GM12878 (cell line): ENCODE measurements at regions not wholly inside any gene's neighbourhood (a gene's known extent, or its start where the extent isn't known, plus 50 kb on each side); places are given as distances from the start of the nearest gene placed in this dataset.

Experiments
- HDAC2 ChIP-seq: fragments of 200-600 bp; sonication (generic); IDR thresholded peaks from 2 replicates; pipeline ENCODE4 v1.6.1; 2017
- TF ChIP-seq, protein P1 (sequence below), 3 experiments: IDR thresholded peaks in 2 of 3; conservative IDR thresholded peaks in 1 of 3; 2 replicates each; pipeline ENCODE4 v1.5.1; 2011; ENCODE audit warnings: low read depth in 3 of 3, low read length in 3 of 3, mild to moderate bottlenecking in 3 of 3, control low read depth in 2 of 3, moderate library complexity in 2 of 3, inconsistent platforms in 1 of 3, mixed read lengths in 1 of 3; ENCODE audit not compliant: control insufficient read depth in 2 of 3, insufficient read depth in 1 of 3; ENCODE audit errors: extremely low read depth in 1 of 3
- TF ChIP-seq, protein P2 (sequence below): IDR thresholded peaks from 2 replicates; pipeline ENCODE4 v1.6.1; 2011; ENCODE audit warnings: borderline replicate concordance, low read depth, mild to moderate bottlenecking, moderate library complexity, low read length; ENCODE audit not compliant: insufficient read depth, poor library complexity, severe bottlenecking

- TF ChIP-seq, protein P1, sequence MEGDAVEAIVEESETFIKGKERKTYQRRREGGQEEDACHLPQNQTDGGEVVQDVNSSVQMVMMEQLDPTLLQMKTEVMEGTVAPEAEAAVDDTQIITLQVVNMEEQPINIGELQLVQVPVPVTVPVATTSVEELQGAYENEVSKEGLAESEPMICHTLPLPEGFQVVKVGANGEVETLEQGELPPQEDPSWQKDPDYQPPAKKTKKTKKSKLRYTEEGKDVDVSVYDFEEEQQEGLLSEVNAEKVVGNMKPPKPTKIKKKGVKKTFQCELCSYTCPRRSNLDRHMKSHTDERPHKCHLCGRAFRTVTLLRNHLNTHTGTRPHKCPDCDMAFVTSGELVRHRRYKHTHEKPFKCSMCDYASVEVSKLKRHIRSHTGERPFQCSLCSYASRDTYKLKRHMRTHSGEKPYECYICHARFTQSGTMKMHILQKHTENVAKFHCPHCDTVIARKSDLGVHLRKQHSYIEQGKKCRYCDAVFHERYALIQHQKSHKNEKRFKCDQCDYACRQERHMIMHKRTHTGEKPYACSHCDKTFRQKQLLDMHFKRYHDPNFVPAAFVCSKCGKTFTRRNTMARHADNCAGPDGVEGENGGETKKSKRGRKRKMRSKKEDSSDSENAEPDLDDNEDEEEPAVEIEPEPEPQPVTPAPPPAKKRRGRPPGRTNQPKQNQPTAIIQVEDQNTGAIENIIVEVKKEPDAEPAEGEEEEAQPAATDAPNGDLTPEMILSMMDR (IDR thresholded peaks at IDR 0.05 in 2 of 3, conservative IDR thresholded peaks at IDR 0.05 in 1 of 3; ENCODE audit: control insufficient read depth in 2 of 3, extremely low read depth in 1 of 3, insufficient read depth in 1 of 3, low read depth in 3 of 3, low read length in 3 of 3): no peak
- no peak for TF ChIP-seq HDAC2
- TF ChIP-seq, protein P2, sequence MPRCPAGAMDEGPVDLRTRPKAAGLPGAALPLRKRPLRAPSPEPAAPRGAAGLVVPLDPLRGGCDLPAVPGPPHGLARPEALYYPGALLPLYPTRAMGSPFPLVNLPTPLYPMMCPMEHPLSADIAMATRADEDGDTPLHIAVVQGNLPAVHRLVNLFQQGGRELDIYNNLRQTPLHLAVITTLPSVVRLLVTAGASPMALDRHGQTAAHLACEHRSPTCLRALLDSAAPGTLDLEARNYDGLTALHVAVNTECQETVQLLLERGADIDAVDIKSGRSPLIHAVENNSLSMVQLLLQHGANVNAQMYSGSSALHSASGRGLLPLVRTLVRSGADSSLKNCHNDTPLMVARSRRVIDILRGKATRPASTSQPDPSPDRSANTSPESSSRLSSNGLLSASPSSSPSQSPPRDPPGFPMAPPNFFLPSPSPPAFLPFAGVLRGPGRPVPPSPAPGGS: no peak
Measured at GRCh38 chr3:21989341-21990042, 238.5 kb upstream of the ZNF385D start.
